Loucy (cell line): ENCODE measurements at regions not wholly inside any gene's neighbourhood (a gene's known extent, or its start where the extent isn't known, plus 50 kb on each side); places are given as distances from the start of the nearest gene placed in this dataset.

Experiments
- EZH2phosphoT487 ChIP-seq: fragments of 200-600 bp; IDR thresholded peaks from 2 replicates; pipeline ENCODE4 v1.6.1; 2018; ENCODE audit warnings: antibody characterized with exemption, mild to moderate bottlenecking, moderate library complexity, borderline replicate concordance
- TF ChIP-seq, protein P1 (sequence below): fragments of 200-600 bp; sonication (generic); conservative IDR thresholded peaks from 2 replicates; pipeline ENCODE4 v1.5.1; 2014; ENCODE audit warnings: mild to moderate bottlenecking, antibody characterized with exemption, low read length

DNA sequence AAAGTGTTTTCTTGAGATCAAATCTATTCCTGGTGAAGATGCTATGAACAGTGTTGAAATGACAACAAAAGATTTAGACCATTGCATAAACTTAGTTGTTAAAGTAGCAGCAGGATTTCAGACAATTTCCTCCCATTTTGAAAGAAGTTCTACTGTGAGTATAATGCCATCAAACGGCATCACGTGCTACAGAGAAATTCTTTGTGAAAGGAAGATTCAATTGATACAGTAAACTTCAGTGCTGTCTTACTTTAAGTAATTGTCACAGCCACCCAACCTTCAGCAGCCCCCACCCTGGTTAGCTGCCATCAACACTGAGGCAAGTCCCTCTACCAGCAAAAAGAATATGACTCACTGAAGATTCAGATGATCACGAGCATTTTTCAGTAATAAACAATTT is 115.2 kb downstream of the TES start:
- TF ChIP-seq, protein P1, sequence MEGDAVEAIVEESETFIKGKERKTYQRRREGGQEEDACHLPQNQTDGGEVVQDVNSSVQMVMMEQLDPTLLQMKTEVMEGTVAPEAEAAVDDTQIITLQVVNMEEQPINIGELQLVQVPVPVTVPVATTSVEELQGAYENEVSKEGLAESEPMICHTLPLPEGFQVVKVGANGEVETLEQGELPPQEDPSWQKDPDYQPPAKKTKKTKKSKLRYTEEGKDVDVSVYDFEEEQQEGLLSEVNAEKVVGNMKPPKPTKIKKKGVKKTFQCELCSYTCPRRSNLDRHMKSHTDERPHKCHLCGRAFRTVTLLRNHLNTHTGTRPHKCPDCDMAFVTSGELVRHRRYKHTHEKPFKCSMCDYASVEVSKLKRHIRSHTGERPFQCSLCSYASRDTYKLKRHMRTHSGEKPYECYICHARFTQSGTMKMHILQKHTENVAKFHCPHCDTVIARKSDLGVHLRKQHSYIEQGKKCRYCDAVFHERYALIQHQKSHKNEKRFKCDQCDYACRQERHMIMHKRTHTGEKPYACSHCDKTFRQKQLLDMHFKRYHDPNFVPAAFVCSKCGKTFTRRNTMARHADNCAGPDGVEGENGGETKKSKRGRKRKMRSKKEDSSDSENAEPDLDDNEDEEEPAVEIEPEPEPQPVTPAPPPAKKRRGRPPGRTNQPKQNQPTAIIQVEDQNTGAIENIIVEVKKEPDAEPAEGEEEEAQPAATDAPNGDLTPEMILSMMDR, result no peak
- no peak for TF ChIP-seq EZH2phosphoT487
